HEK293 (cell line): ENCODE measurements at regions not wholly inside any gene's neighbourhood (a gene's known extent, or its start where the extent isn't known, plus 50 kb on each side); places are given as distances from the start of the nearest gene placed in this dataset.

Source experiments
- CTCF ChIA-PET: fragments of 350-600 bp; formaldehyde crosslinking; extraction: SDS; loops from one replicate; lab custom pipeline; 2021; ENCODE audit warnings: antibody characterized with exemption; lab: Yijun Ruan, JAX
- POLR2A ChIA-PET: fragments of 300-600 bp; formaldehyde crosslinking; extraction: SDS; loops from one replicate; lab custom pipeline; 2020; ENCODE audit warnings: antibody characterized with exemption, inconsistent platforms; lab: Yijun Ruan, JAX
- H3K27ac ChIP-seq: fragments of 200-500 bp; sonication (Bioruptor generic); 2 replicates; pipeline ENCODE4 v1.5.1; 2014; ENCODE audit warnings: low read depth, low read length, control low read depth, inconsistent platforms; ENCODE audit errors: extremely low read depth
- H3K36me3 ChIP-seq, 2 experiments: fragments of 200-500 bp in 1 of 2; sonication (Bioruptor generic) in 1 of 2; 1 replicate in 1 of 2; 2 replicates in 1 of 2; pipeline ENCODE4 v1.5.1; 2014 to 2017; ENCODE audit warnings: inconsistent platforms in 2 of 2, low read length in 2 of 2; ENCODE audit not compliant: control insufficient read depth in 2 of 2, insufficient read depth in 1 of 2
- H3K4me1 ChIP-seq: fragments of 200-500 bp; sonication (Bioruptor generic); 2 replicates; pipeline ENCODE4 v1.5.1; 2014; ENCODE audit warnings: mild to moderate bottlenecking, low read length, inconsistent platforms; ENCODE audit not compliant: control insufficient read depth, insufficient read depth
- H3K4me3 ChIP-seq: 2 replicates; pipeline ENCODE4 v1.5.1; 2011; ENCODE audit warnings: low read depth, mild to moderate bottlenecking, control low read depth, low read length, moderate library complexity
- H3K9me3 ChIP-seq: fragments of 200-500 bp; sonication (Bioruptor generic); 2 replicates; pipeline ENCODE4 v1.5.1; 2014; ENCODE audit warnings: low read depth, low read length, inconsistent platforms; ENCODE audit not compliant: control insufficient read depth, insufficient read depth
- BCL11A ChIP-seq: fragments of 450-650 bp; formaldehyde crosslinking; IDR thresholded peaks from 2 replicates; pipeline ENCODE4 v1.5.1; 2016; ENCODE audit warnings: low read depth, missing biosample characterization, missing genetic modification characterization
- FEZF1 ChIP-seq: fragments of 450-650 bp; formaldehyde crosslinking; IDR thresholded peaks from 2 replicates; pipeline ENCODE4 v1.5.1; 2016; ENCODE audit warnings: missing biosample characterization, missing genetic modification characterization
- HOXD13 ChIP-seq: sonication (generic); formaldehyde crosslinking; IDR thresholded peaks from 2 replicates; pipeline ENCODE4 v1.8.0; 2022; ENCODE audit warnings: missing genetic modification reagents, borderline replicate concordance
- KLF10 ChIP-seq: fragments of 450-650 bp; IDR thresholded peaks from 2 replicates; pipeline ENCODE4 v1.5.1; 2018; ENCODE audit warnings: missing biosample characterization, mild to moderate bottlenecking, missing genetic modification characterization
- MEIS1 ChIP-seq: sonication (generic); formaldehyde crosslinking; IDR thresholded peaks from 2 replicates; pipeline ENCODE4 v1.8.1; 2022; ENCODE audit warnings: missing genetic modification reagents, mild to moderate bottlenecking, borderline replicate concordance
- OVOL3 ChIP-seq: fragments of 450-650 bp; formaldehyde crosslinking; IDR thresholded peaks from 2 replicates; pipeline ENCODE4 v1.5.1; 2016; ENCODE audit warnings: missing biosample characterization, missing genetic modification characterization
- SCRT1 ChIP-seq: fragments of 450-650 bp; formaldehyde crosslinking; IDR thresholded peaks from 2 replicates; pipeline ENCODE4 v1.5.1; 2016; ENCODE audit warnings: missing biosample characterization, missing genetic modification characterization, borderline replicate concordance
- SP2 ChIP-seq: fragments of 450-650 bp; formaldehyde crosslinking; IDR thresholded peaks from 2 replicates; pipeline ENCODE4 v1.5.1; 2016; ENCODE audit warnings: missing biosample characterization, missing genetic modification characterization
- TCF7L2 ChIP-seq: IDR thresholded peaks from 2 replicates; pipeline ENCODE4 v1.6.1; 2011; ENCODE audit warnings: low read depth, mild to moderate bottlenecking, inconsistent platforms, low read length, moderate library complexity, borderline replicate concordance
- YY1 ChIP-seq: fragments of 450-650 bp; formaldehyde crosslinking; IDR thresholded peaks from 2 replicates; pipeline ENCODE4 v1.5.1; 2018; ENCODE audit warnings: missing biosample characterization, missing genetic modification characterization
- ZBTB8A ChIP-seq: fragments of 450-650 bp; formaldehyde crosslinking; IDR thresholded peaks from 2 replicates; pipeline ENCODE4 v1.5.1; 2016; ENCODE audit warnings: missing biosample characterization, missing genetic modification characterization
- ZEB2 ChIP-seq: fragments of 450-650 bp; formaldehyde crosslinking; IDR thresholded peaks from 2 replicates; pipeline ENCODE4 v1.5.1; 2016; ENCODE audit warnings: missing biosample characterization, missing genetic modification characterization
- ZNF112 ChIP-seq: fragments of 450-650 bp; formaldehyde crosslinking; IDR thresholded peaks from 2 replicates; pipeline ENCODE4 v1.5.0; 2017; ENCODE audit warnings: missing biosample characterization, missing genetic modification characterization
- ZNF184 ChIP-seq: fragments of 450-650 bp; IDR thresholded peaks from 2 replicates; pipeline ENCODE4 v1.5.1; 2018; ENCODE audit warnings: missing biosample characterization, mild to moderate bottlenecking, missing genetic modification characterization
- ZNF2 ChIP-seq: fragments of 450-650 bp; formaldehyde crosslinking; IDR thresholded peaks from 2 replicates; pipeline ENCODE4 v1.5.1; 2016; ENCODE audit warnings: missing biosample characterization, missing genetic modification characterization
- ZNF211 ChIP-seq: fragments of 450-650 bp; formaldehyde crosslinking; IDR thresholded peaks from 2 replicates; pipeline ENCODE4 v1.5.1; 2016; ENCODE audit warnings: low read depth, missing biosample characterization, missing genetic modification characterization
- ZNF223 ChIP-seq: fragments of 450-650 bp; formaldehyde crosslinking; IDR thresholded peaks from 2 replicates; pipeline ENCODE4 v1.5.1; 2016; ENCODE audit warnings: missing biosample characterization, missing genetic modification characterization
- ZNF341 ChIP-seq: fragments of 450-650 bp; formaldehyde crosslinking; IDR thresholded peaks from 2 replicates; pipeline ENCODE4; 2016; ENCODE audit warnings: low read depth, missing biosample characterization, missing genetic modification characterization
- ZNF37A ChIP-seq: fragments of 450-650 bp; IDR thresholded peaks from 2 replicates; pipeline ENCODE4 v1.5.1; 2018; ENCODE audit warnings: missing biosample characterization, missing genetic modification characterization
- ZNF416 ChIP-seq: fragments of 450-650 bp; formaldehyde crosslinking; IDR thresholded peaks from 2 replicates; pipeline ENCODE4 v1.5.1; 2016; ENCODE audit warnings: missing biosample characterization, missing genetic modification characterization
- ZNF48 ChIP-seq: fragments of 450-650 bp; formaldehyde crosslinking; IDR thresholded peaks from 2 replicates; pipeline ENCODE4 v1.5.1; 2016; ENCODE audit warnings: missing biosample characterization, missing genetic modification characterization
- ZNF529 ChIP-seq: fragments of 450-650 bp; formaldehyde crosslinking; IDR thresholded peaks from 2 replicates; pipeline ENCODE4 v1.5.1; 2017; ENCODE audit warnings: missing genetic modification characterization, missing biosample characterization; ENCODE audit not compliant: insufficient replicate concordance
- ZNF555 ChIP-seq: fragments of 450-650 bp; formaldehyde crosslinking; conservative IDR thresholded peaks from 2 replicates; pipeline ENCODE4 v1.5.1; 2017; ENCODE audit warnings: missing biosample characterization, mild to moderate bottlenecking, missing genetic modification characterization, inconsistent platforms
- ZNF610 ChIP-seq: fragments of 450-650 bp; formaldehyde crosslinking; IDR thresholded peaks from 2 replicates; pipeline ENCODE4 v1.5.1; 2016; ENCODE audit warnings: missing biosample characterization, missing genetic modification characterization, borderline replicate concordance
- ZNF626 ChIP-seq: fragments of 450-650 bp; sonication (Bioruptor Pico); formaldehyde crosslinking; IDR thresholded peaks from 2 replicates; pipeline ENCODE4 v1.5.1; 2018; ENCODE audit warnings: missing biosample characterization, missing genetic modification characterization, inconsistent platforms
- ZNF629 ChIP-seq: fragments of 450-650 bp; formaldehyde crosslinking; IDR thresholded peaks from 2 replicates; pipeline ENCODE4 v1.5.1; 2017; ENCODE audit warnings: missing biosample characterization, missing genetic modification characterization
- ZNF777 ChIP-seq: fragments of 450-650 bp; formaldehyde crosslinking; IDR thresholded peaks from 2 replicates; pipeline ENCODE4 v1.5.1; 2017; ENCODE audit warnings: missing biosample characterization, missing genetic modification characterization, borderline replicate concordance
- ZNF792 ChIP-seq: fragments of 450-650 bp; formaldehyde crosslinking; IDR thresholded peaks from 2 replicates; pipeline ENCODE4 v1.5.1; 2016; ENCODE audit warnings: missing biosample characterization, missing genetic modification characterization
- ZSCAN16 ChIP-seq: fragments of 450-650 bp; formaldehyde crosslinking; IDR thresholded peaks from 2 replicates; pipeline ENCODE4 v1.5.1; 2016; ENCODE audit warnings: missing biosample characterization, missing genetic modification characterization
- TF ChIP-seq, protein P1 (sequence below): IDR thresholded peaks from 2 replicates; pipeline ENCODE4 v1.6.1; 2011; ENCODE audit warnings: mild to moderate bottlenecking, low read depth, low read length, borderline replicate concordance
- TF ChIP-seq, protein P2 (sequence below): fragments of 450-650 bp; formaldehyde crosslinking; IDR thresholded peaks from 2 replicates; pipeline ENCODE4 v1.5.1; 2016; ENCODE audit warnings: missing biosample characterization, missing genetic modification characterization
- TF ChIP-seq, protein P3 (sequence below): fragments of 450-650 bp; formaldehyde crosslinking; IDR thresholded peaks from 2 replicates; pipeline ENCODE4 v1.5.0; 2017; ENCODE audit warnings: missing biosample characterization, missing genetic modification characterization, borderline replicate concordance

DNA sequence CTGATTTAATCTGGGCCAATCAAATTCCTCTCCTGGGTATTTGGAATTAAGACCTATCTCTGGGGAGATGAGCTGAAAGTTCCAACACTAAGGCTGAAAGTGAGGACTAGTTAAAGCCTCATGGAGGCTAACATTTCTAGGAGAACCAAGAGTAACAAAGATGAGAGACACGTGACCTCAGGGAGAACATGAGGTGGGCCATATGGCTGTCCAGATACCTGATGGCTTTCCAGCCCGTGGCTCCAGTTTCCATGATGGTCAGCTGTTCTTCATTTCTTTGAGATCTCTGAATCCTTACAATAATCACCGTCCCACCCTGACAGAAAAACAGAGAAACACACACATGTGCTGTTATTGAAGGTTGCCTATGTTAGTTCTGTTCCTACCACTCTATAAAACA lies 66.1 kb downstream of the LEPR start:
- TF ChIP-seq ZSCAN16 (tag by site-specific recombination) (no peak), YY1 (tag by site-specific recombination) (no peak), ZNF341 (tag by site-specific recombination) (no peak), ZEB2 (tag by site-specific recombination) (no peak), ZNF211 (tag by site-specific recombination) (no peak), MEIS1 (CRISPR knock-in tag) (no peak), OVOL3 (tag by site-specific recombination) (no peak), ZNF37A (tag by site-specific recombination) (no peak), ZNF223 (tag by site-specific recombination) (no peak), ZNF610 (tag by site-specific recombination) (no peak), TCF7L2 (no peak), SCRT1 (tag by site-specific recombination) (no peak), ZBTB8A (no peak)
- TF ChIP-seq, protein P1, sequence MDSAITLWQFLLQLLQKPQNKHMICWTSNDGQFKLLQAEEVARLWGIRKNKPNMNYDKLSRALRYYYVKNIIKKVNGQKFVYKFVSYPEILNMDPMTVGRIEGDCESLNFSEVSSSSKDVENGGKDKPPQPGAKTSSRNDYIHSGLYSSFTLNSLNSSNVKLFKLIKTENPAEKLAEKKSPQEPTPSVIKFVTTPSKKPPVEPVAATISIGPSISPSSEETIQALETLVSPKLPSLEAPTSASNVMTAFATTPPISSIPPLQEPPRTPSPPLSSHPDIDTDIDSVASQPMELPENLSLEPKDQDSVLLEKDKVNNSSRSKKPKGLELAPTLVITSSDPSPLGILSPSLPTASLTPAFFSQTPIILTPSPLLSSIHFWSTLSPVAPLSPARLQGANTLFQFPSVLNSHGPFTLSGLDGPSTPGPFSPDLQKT, result no peak
- TF ChIP-seq, protein P2, sequence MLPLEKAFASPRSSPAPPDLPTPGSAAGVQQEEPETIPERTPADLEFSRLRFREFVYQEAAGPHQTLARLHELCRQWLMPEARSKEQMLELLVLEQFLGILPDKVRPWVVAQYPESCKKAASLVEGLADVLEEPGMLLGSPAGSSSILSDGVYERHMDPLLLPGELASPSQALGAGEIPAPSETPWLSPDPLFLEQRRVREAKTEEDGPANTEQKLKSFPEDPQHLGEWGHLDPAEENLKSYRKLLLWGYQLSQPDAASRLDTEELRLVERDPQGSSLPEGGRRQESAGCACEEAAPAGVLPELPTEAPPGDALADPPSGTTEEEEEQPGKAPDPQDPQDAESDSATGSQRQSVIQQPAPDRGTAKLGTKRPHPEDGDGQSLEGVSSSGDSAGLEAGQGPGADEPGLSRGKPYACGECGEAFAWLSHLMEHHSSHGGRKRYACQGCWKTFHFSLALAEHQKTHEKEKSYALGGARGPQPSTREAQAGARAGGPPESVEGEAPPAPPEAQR (tag by site-specific recombination), result no peak
- Histone ChIP-seq H3K36me3 (no peaks in the 10 kb centered on the region), H3K27ac (no peak overlapping the region), H3K9me3 (no peaks in the 10 kb centered on the region), H3K4me3 (no peak overlapping the region), H3K4me1 (no peaks in the 10 kb centered on the region)
- ChIA-PET POLR2A (interaction anchor here (0.5 kb wide), 1 partner anchor 389 kb away, joined by 3 read pairs; no protein-coding TSS in a partner anchor), CTCF (no interaction called here)

DNA sequence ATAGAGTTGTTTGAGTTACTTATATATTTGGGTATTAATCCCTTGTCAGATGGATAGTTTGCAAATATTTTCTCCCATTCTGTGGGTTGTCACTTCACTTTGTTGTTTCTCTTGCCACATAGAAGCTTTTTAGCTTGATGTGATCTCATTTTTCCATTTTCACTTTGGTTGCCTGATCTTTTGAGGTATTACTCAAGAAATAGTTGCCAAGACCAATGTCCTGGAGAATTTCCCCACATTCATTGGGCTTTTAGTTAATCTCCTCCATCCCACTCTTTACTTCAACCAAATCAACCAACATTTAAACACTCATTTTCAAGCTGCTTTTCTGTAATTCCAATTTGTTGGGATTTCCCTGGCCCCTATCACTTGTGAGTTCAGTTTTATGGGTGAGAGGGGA lies 69.0 kb downstream of the LEPR start:
- ChIA-PET CTCF (interaction anchor here (2.9 kb wide), 1 partner anchor 31 kb away, joined by 11 read pairs; no protein-coding TSS in a partner anchor), POLR2A (no interaction called here)

More for the DNA sequence above, 69.0 kb downstream of the LEPR start:
- Histone ChIP-seq H3K27ac (no peak overlapping the region), H3K4me3 (no peak overlapping the region), H3K4me1 (no peaks in the 10 kb centered on the region), H3K36me3 (no peaks in the 10 kb centered on the region), H3K9me3 (no peaks in the 10 kb centered on the region)
- TF ChIP-seq HOXD13 (CRISPR knock-in tag) (no peak), ZNF48 (tag by site-specific recombination) (no peak), ZNF629 (tag by site-specific recombination) (no peak), ZNF112 (tag by site-specific recombination) (no peak), ZNF555 (tag by site-specific recombination) (no peak), SP2 (tag by site-specific recombination) (no peak), ZNF626 (tag by site-specific recombination) (no peak), FEZF1 (tag by site-specific recombination) (no peak), ZNF184 (tag by site-specific recombination) (no peak), KLF10 (tag by site-specific recombination) (no peak), ZNF416 (tag by site-specific recombination) (no peak), ZNF529 (tag by site-specific recombination) (no peak), ZNF792 (tag by site-specific recombination) (no peak), BCL11A (no peak), ZNF777 (tag by site-specific recombination) (no peak), ZNF2 (tag by site-specific recombination) (no peak)
- TF ChIP-seq, protein P3, sequence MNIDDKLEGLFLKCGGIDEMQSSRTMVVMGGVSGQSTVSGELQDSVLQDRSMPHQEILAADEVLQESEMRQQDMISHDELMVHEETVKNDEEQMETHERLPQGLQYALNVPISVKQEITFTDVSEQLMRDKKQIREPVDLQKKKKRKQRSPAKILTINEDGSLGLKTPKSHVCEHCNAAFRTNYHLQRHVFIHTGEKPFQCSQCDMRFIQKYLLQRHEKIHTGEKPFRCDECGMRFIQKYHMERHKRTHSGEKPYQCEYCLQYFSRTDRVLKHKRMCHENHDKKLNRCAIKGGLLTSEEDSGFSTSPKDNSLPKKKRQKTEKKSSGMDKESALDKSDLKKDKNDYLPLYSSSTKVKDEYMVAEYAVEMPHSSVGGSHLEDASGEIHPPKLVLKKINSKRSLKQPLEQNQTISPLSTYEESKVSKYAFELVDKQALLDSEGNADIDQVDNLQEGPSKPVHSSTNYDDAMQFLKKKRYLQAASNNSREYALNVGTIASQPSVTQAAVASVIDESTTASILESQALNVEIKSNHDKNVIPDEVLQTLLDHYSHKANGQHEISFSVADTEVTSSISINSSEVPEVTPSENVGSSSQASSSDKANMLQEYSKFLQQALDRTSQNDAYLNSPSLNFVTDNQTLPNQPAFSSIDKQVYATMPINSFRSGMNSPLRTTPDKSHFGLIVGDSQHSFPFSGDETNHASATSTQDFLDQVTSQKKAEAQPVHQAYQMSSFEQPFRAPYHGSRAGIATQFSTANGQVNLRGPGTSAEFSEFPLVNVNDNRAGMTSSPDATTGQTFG (tag by site-specific recombination), result no peak
- TF ChIP-seq, all 188 proteins: peak for 0
